Immature natural killer cell (primary cell): ENCODE measurements at regions not wholly inside any gene's neighbourhood (a gene's known extent, or its start where the extent isn't known, plus 50 kb on each side); places are given as distances from the start of the nearest gene placed in this dataset.
"Not testable (repeated sequence)": the region's sequence is repeated elsewhere in the genome, so short reads cannot be mapped to it uniquely, and the experiment has no call there.

ENCODE experiments used
- DNase-seq, 3 donors: peaks; one replicate each; pipeline ENCODE4 v3.0.0; 2022; ENCODE audit warnings: mixed read lengths in 1 of 3
- H3K27ac Mint-ChIP-seq, 6 donors: one replicate each; pipeline ENCODE4 v1.8.0; 2020; ENCODE audit warnings: mixed read lengths in 6 of 6, mild to moderate bottlenecking in 5 of 6, inconsistent platforms in 4 of 6, moderate library complexity in 3 of 6
- H3K27me3 Mint-ChIP-seq, 3 donors: one replicate each; pipeline ENCODE4 v1.8.0; 2020 to 2021; ENCODE audit warnings: low read depth in 3 of 3, mild to moderate bottlenecking in 3 of 3, mixed read lengths in 3 of 3, moderate library complexity in 3 of 3, inconsistent platforms in 1 of 3
- H3K36me3 Mint-ChIP-seq, 3 donors: one replicate each; pipeline ENCODE4 v1.8.0; 2020; ENCODE audit warnings: mixed read lengths in 3 of 3, inconsistent platforms in 2 of 3, mild to moderate bottlenecking in 2 of 3
- H3K4me1 Mint-ChIP-seq, 2 donors: one replicate each; pipeline ENCODE4 v1.8.0; 2020; ENCODE audit warnings: inconsistent platforms in 2 of 2, mild to moderate bottlenecking in 2 of 2, mixed read lengths in 2 of 2, moderate library complexity in 1 of 2
- H3K4me3 Mint-ChIP-seq, 5 donors: one replicate each; pipeline ENCODE4 v1.8.0; 2020; ENCODE audit warnings: mild to moderate bottlenecking in 5 of 5, mixed read lengths in 5 of 5, inconsistent platforms in 3 of 5, moderate library complexity in 3 of 5
- H3K9me3 Mint-ChIP-seq, 6 donors: one replicate each; pipeline ENCODE4 v1.8.0; 2020; ENCODE audit warnings: mild to moderate bottlenecking in 6 of 6, mixed read lengths in 6 of 6, inconsistent platforms in 4 of 6, moderate library complexity in 3 of 6

DNA sequence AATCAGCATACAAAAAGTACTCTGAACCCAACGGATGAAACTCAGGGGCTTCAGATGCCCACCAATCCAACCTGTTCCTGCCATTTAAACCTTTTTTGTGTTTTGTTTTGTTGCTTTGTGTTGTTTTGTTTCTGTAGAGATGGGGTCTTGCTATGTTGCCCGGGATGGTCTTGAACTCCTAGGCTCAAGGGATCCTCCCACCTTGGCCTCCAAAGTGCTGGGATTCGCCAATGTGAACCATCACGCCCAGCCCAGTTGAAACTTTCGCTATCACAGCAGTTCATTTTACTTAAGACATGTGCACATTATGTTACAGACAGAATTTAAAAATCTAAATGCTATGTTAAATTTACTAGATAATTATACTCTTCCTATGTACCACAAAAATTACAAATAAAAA, 101.6 kb downstream of the SKIDA1 start:
- no peak for DNase-seq
- H3K4me1 Mint-ChIP-seq = no peaks in the 10 kb centered on the region
- H3K27me3 Mint-ChIP-seq = peaks cover 4% of the 10 kb centered on the region in 3 donors
- H3K9me3 Mint-ChIP-seq = peaks cover 0 to 5% (median 0%) of the 10 kb centered on the region in 6 donors
- no peaks in the 10 kb centered on the region for H3K36me3 Mint-ChIP-seq
- no peak overlapping the region for H3K4me3 Mint-ChIP-seq
- no peak overlapping the region for H3K27ac Mint-ChIP-seq

- Mint-ChIP-seq H3K4me3 (no peak overlapping the region), H3K27me3 (peaks cover 4% of the 10 kb centered on the region in 3 donors), H3K9me3 (peaks cover 0 to 5% (median 0%) of the 10 kb centered on the region in 6 donors), H3K36me3 (no peaks in the 10 kb centered on the region), H3K4me1 (no peaks in the 10 kb centered on the region), H3K27ac (no peak overlapping the region)
- DNase-seq = no peak
Measured at GRCh38 chr10:21423338-21423737, 102.1 kb downstream of the SKIDA1 start.

- peaks cover 4 to 6% (median 5%) of the 10 kb centered on the region in 3 donors for H3K27me3 Mint-ChIP-seq
- no peaks in the 10 kb centered on the region for H3K4me1 Mint-ChIP-seq
- no peaks in the 10 kb centered on the region for H3K36me3 Mint-ChIP-seq
- H3K27ac Mint-ChIP-seq = no peak overlapping the region
- H3K4me3 Mint-ChIP-seq = no peak overlapping the region
- no peak for DNase-seq
- peaks cover 0 to 3% (median 0%) of the 10 kb centered on the region in 6 donors for H3K9me3 Mint-ChIP-seq
Measured at GRCh38 chr10:21421794-21422193, 103.7 kb downstream of the SKIDA1 start.

DNA sequence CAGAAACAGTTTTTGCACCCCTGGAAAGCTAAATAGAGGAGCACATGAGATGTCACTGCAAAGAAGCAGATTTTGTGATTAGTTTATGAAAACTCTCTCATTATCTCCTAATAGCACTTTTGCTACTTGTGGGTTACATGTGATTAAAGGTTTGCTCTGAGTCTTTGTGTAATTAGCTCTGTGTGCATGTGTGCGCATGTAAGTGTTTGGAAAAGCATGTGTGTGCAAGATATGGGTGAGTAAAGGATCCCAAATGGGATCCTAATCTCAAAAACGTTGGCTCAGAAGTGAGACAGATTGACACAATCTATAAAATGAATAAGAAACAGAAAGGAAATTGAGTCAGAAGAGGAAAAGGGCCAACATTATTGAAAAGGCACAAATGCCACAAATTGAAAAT, 104.5 kb downstream of the SKIDA1 start:
- H3K27me3 Mint-ChIP-seq = peaks cover 4 to 6% (median 5%) of the 10 kb centered on the region in 3 donors
- DNase-seq = no peak
- H3K27ac Mint-ChIP-seq = no peak overlapping the region
- no peaks in the 10 kb centered on the region for H3K36me3 Mint-ChIP-seq
- peaks cover 0 to 3% (median 0%) of the 10 kb centered on the region in 6 donors for H3K9me3 Mint-ChIP-seq
- no peaks in the 10 kb centered on the region for H3K4me1 Mint-ChIP-seq
- no peak overlapping the region for H3K4me3 Mint-ChIP-seq

DNA sequence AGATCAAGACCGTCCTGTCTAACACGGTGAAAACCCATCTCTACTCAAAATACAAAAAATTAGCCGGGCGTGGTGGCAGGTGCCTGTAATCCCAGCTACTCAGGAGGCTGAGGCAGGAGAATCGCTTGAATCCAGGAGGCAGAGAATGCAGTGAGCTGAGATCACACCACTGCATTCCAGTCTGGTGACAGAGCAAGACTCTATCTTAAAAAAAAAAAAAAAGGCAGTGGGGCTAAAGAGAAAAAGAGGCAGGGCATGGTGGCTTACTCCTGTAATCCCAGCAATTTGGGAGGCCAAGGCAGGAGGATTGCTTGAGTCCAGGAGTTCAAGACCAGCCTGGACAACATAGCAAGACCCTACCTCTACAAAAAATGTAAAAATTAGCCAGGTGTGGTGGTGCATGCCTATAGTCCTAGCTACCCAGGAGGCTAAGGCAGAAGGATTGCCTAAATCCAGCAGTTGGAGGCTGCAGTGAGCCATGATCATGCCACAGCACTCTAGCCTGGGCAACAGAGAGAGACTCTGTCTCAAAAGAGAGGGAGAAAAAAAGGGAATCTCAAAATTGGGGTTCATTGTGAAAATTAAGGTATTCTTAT, 106.4 kb downstream of the SKIDA1 start:
- not testable (repeated sequence) for DNase-seq, H3K27me3 Mint-ChIP-seq, H3K4me3 Mint-ChIP-seq, H3K4me1 Mint-ChIP-seq, H3K36me3 Mint-ChIP-seq, H3K9me3 Mint-ChIP-seq, H3K27ac Mint-ChIP-seq

GRCh38 chr10:21417172-21417712, 108.2 kb downstream of the SKIDA1 start:
- Mint-ChIP-seq H3K4me1 (no peaks in the 10 kb centered on the region), H3K4me3 (no peak overlapping the region), H3K9me3 (peaks cover 0 to 3% (median 0%) of the 10 kb centered on the region in 6 donors), H3K27me3 (peaks cover 1 to 9% (median 3%) of the 10 kb centered on the region in 3 donors), H3K36me3 (no peaks in the 10 kb centered on the region), H3K27ac (no peak overlapping the region)
- no peak for DNase-seq

DNA sequence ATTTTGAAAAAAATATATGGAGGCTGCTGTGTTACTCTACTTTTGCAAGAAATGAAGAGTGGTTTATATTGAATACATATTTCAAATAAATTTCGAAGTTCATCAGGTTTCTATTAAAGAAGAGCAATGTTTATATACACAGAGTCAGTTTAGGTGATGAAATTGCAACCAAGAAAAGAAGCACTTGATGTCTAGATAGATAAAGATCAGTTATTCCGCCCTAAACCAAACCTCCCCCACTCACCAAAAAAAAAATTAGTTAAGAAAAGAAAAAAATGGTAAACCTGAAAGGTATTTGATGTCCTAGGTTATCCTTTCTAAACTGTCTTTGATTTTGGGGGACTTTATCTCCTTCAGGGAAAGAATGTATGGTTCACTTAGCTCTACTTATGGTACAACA, 111.8 kb downstream of the SKIDA1 start:
- H3K36me3 Mint-ChIP-seq = no peaks in the 10 kb centered on the region
- no peak overlapping the region for H3K4me3 Mint-ChIP-seq
- no peaks in the 10 kb centered on the region for H3K9me3 Mint-ChIP-seq
- H3K27ac Mint-ChIP-seq = no peak overlapping the region
- H3K27me3 Mint-ChIP-seq = peaks cover 0 to 7% (median 4%) of the 10 kb centered on the region in 3 donors
- H3K4me1 Mint-ChIP-seq = no peaks in the 10 kb centered on the region
- no peak for DNase-seq

DNA sequence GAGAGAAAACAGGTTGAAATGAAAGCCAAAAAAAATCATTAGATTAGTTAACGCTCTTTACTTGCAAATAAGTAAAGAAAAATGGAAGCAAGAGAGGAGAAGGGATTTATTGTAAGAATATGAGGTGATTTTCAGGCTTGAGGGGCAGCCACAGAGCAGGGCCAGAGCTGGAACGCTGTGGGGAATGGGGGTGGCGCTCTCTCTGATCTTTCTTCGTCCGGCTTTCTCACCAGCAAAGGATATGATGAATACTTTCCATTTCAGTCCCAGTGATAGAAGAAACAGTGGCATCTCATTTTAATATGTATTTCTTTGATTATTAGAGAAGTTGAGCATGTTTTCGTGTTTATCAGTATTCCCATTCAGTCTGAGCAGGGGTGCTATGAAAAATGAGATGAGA, 112.2 kb downstream of the SKIDA1 start:
- Mint-ChIP-seq H3K27ac (no peak overlapping the region), H3K27me3 (peaks cover 0 to 7% (median 4%) of the 10 kb centered on the region in 3 donors), H3K4me1 (no peaks in the 10 kb centered on the region)

GRCh38 chr10:21406595-21407193, 118.8 kb downstream of the SKIDA1 start:
- H3K27ac Mint-ChIP-seq = peak overlapping the region in 2 of 6 donors; percentile 26 to 27

More for the DNA sequence above, 112.2 kb downstream of the SKIDA1 start:
- H3K9me3 Mint-ChIP-seq = no peaks in the 10 kb centered on the region
- DNase-seq = no peak
- H3K4me3 Mint-ChIP-seq = no peak overlapping the region
- H3K36me3 Mint-ChIP-seq = no peaks in the 10 kb centered on the region

GRCh38 chr10:21405981-21406380, 119.5 kb downstream of the SKIDA1 start:
- Mint-ChIP-seq H3K27me3 (peaks cover 0 to 5% (median 0%) of the 10 kb centered on the region in 3 donors), H3K4me1 (peaks cover 9 to 13% of the 10 kb centered on the region in 2 donors)
- DNase-seq = no peak

More at GRCh38 chr10:21406595-21407193, 118.8 kb downstream of the SKIDA1 start:
- Mint-ChIP-seq H3K4me1 (peaks cover 9 to 13% of the 10 kb centered on the region in 2 donors), H3K9me3 (no peaks in the 10 kb centered on the region), H3K4me3 (peak overlapping the region in 2 of 5 donors; percentile 4 to 52), H3K36me3 (no peaks in the 10 kb centered on the region), H3K27me3 (peaks cover 0 to 5% (median under 1%) of the 10 kb centered on the region in 3 donors)
- DNase-seq = peak; percentile 3 to 25 (median 3)

DNA sequence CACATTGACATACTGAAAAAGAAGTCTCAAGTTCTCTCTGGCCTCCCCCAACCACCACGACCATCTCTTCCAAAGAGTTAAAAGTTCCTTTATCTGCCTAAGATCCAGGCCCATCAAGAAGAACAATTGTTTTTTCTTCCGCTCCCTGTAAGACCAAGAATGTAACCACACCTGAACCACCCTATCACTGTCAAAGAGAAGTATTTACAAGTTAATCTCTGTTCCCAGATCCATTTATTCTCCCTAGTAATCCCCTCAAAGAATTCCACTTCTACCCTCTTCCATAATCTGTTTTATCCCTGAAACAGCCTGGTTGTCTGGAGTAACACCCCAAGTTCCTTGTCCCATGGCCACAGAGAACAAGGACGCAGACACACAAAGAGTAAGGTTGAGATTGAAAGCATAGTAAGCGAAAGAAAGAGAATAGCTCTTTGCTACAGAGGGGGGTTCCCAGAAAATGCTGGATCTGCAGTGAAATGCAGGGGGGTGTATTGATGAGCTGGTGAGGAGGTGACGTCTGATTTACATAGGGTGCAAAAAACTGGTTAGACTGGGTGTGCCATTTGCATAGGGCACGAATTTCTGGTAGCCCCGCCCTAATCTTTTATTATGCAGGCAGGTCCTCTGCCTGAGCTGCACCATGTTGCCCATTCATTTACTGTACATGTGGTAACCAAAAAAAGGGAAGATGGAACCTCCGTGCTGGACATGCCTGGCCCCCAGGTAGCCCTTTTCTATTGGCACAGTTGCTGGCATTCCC, 122.0 kb downstream of the SKIDA1 start:
- peaks cover 0 to 3% (median 2%) of the 10 kb centered on the region in 3 donors for H3K27me3 Mint-ChIP-seq
- no peak for DNase-seq
- no peak overlapping the region for H3K4me3 Mint-ChIP-seq
- no peak overlapping the region for H3K27ac Mint-ChIP-seq
- H3K4me1 Mint-ChIP-seq = peaks cover 9 to 13% of the 10 kb centered on the region in 2 donors
- no peaks in the 10 kb centered on the region for H3K36me3 Mint-ChIP-seq
- H3K9me3 Mint-ChIP-seq = no peaks in the 10 kb centered on the region

More at GRCh38 chr10:21405981-21406380, 119.5 kb downstream of the SKIDA1 start:
- H3K36me3 Mint-ChIP-seq = no peaks in the 10 kb centered on the region
- no peak overlapping the region for H3K4me3 Mint-ChIP-seq
- no peak overlapping the region for H3K27ac Mint-ChIP-seq
- no peaks in the 10 kb centered on the region for H3K9me3 Mint-ChIP-seq

DNA sequence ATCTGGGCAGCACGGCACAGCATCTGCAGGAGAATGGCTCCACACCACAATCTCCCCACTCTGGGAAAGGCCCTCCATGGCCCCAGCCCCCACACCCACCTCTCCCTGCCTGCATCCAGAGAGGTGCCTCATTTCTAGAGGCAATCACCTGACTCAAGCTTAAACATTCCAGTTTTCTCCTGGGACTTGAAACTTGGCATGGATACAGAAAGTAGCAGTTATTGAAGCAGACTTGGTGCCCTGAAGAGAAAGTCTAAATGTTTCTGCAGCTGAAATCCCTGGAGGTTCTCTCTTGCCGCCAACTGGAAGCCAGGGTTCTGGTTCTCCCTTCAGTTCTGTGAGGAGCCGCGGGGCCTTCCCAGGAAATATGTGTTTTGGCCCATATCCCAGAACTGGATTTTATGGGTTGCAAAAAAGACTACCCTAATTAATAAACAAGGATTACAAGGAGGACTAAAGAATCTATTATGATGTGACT, 122.8 kb downstream of the SKIDA1 start:
- H3K4me1 Mint-ChIP-seq = peaks cover 9 to 13% of the 10 kb centered on the region in 2 donors
- no peak overlapping the region for H3K4me3 Mint-ChIP-seq
- H3K9me3 Mint-ChIP-seq = no peaks in the 10 kb centered on the region
- no peak overlapping the region for H3K27ac Mint-ChIP-seq
- no peak for DNase-seq
- H3K36me3 Mint-ChIP-seq = no peaks in the 10 kb centered on the region
- peaks cover 0 to 3% (median 2%) of the 10 kb centered on the region in 3 donors for H3K27me3 Mint-ChIP-seq

DNA sequence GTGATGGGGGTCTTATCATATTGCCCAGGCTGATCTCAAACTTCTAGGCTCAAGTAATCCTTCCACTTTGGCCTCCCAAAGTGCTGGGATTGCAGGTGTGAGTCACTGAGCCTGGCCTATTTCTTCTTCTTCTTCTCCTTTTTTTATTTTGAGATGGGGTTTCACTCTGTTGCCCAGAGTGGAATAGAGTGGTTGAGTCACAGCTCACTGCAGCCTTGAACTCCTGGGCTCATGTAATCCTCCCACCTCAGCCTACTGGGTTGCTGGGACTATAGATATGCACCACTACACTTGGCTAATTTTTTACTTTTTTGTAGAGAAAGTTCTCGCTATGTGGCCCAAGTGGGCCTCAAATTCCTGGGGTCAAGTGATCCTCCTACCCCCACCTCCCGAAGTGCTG, 124.3 kb downstream of the SKIDA1 start:
- Mint-ChIP-seq H3K9me3 (no peaks in the 10 kb centered on the region), H3K36me3 (no peaks in the 10 kb centered on the region), H3K4me1 (peaks cover 0 to under 1% of the 10 kb centered on the region in 2 donors), H3K27me3 (peaks cover 0 to 3% (median 2%) of the 10 kb centered on the region in 3 donors), H3K4me3 (no peak overlapping the region), H3K27ac (no peak overlapping the region)
- DNase-seq = no peak
